ENCODE measurements at regions not wholly inside any gene's neighbourhood (a gene's known extent, or its start where the extent isn't known, plus 50 kb on each side); places are given as distances from the start of the nearest gene placed in this dataset.
A peak's percentile ranks its signal among the peaks of the same experiment; 100 is the strongest.

DNA sequence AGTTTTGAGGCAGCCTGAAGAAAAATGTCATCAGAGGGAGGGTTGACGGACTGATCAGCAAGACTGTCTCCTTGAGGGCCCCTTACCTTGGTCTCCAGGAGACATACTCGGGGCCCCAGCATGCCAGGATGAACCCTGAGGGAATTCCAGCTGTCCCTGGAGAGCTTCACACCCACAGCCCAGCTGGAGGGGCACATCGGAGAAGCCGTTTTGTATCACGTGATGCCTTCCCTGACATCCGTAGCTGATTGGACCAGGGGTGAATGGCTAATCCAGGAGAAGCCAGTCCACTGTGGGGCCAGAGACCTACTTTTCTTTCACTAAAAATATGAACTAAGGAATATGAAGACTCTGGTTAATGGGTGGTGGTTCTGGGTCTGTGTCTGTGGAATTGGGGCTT, 86.0 kb upstream of the TP53I11 start:
- no peak for DNase-seq (ENCODE audit: low read depth)

DNA sequence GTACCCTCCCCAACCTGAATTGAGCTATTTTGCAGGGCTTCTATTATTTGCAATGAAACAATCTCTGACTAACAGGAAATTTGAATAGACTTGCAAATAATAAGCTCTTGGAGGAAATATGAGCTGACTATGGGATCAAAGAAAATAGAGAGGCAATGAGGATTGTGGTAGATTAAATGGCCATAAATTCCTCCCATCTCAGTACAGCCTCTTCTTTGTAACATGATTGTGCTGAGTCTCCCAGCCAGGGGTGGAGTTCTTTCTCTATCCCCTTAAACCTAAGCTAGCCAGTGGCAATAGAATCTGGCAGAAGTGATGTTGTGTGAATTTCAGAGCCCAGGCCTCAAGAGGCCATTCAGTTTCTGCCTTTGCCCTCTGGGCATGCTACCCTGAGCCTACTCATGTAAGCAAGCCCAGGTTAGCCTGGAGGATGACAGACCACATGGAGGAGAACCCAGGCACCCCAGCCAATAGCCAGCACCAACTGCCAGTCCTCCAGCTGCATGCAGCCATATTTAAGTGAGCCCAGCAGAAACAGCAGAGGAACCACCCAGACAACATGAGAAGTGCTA, 86.8 kb upstream of the TP53I11 start:
- no peak for DNase-seq (ENCODE audit: low read depth)

DNA sequence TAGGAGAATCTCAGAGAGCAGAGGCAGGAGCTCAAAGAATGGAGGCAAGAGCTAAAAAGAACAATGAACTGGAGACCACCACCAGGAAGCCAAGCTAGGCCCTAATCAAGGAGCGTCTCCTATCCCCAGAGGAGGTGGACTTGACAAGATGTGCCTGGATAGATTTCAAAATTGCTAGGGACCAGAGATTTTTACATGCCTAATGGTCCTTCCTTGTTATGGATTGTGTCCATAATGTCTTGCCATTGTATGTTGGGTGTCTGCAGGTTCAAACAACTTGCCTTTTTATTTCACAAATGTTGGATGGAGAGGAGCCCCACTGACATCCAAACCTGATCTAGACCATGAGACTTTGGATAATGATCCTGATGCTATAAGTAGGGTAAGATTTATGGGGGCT, 88.2 kb upstream of the TP53I11 start:
- DNase-seq (ENCODE audit: low read depth): no peak

DNA sequence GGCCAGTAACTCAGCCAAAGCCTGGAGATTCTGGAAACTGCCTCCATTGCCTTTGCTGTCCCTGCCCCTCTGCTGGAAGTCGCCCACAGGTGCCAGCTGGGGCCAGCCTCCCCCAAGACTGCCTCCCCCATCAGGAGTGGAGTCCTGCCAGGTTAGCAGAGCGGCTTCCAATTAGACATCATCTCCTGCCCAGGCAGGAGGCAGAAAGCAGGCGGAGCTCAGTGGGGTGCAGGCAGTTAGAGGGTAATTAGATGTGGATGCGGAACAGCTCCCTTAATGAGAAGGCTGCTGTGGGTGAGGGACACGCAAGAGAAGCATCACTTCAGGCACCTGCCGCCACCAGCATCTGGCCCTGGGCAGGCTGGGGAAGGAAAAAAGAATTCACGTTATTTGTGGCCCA, 90.9 kb upstream of the TP53I11 start:
- DNase-seq (ENCODE audit: low read depth): no peak

DNA sequence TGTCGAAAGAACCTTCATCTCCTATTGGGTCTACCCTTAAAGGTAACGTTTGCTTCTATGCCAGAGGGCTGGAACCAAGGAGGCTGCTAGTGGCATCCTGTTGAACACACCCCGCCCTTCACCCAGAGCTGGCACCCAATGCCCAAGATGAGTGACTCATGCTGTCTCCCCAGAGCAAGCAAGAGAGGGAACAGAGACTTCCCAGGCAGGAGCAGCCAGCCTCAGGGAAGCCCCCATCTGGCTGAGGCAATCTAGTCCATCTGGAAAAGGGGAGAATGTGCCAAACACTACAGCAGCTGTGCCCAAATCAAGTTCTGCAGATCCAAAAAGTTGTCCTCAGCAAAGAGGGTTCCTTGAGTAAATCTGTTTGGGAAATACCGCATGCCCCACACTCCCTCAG, 91.9 kb upstream of the TP53I11 start:
- no peak for DNase-seq (ENCODE audit: low read depth)

DNA sequence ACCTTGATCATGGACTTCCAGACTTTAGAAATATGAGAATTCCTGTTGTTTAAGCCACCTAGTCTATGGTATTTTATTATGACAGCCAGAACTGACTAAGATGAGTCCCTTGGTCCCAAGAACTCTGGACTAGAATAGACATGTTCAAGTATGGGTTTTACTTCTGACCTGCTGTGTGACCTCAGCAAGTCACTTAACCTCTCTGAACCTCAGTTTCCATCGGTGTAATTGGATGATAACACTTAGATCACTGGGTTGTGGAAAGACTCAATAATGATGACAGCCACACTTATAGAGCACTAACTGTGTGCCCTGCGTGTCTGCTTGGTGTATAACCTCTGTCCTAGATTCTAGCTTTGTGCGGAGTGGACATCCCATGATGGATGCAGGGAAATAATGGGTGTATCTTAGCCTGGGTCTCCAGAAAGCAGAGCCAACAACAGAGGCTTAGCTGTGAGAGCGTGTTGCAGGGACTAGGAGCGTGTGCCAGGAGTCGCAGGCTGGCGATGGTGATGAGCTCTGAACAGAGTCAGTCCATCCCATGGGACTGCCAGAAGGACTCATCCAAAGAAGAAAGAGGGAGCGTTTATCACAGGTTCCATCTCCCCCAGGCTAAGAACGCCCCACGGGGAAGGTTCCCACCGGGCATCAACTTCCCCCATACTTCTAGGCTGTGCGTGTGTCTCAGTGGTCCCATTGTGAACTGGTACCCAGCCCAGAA, 93.2 kb upstream of the TP53I11 start:
- no peak for DNase-seq (ENCODE audit: low read depth)

DNA sequence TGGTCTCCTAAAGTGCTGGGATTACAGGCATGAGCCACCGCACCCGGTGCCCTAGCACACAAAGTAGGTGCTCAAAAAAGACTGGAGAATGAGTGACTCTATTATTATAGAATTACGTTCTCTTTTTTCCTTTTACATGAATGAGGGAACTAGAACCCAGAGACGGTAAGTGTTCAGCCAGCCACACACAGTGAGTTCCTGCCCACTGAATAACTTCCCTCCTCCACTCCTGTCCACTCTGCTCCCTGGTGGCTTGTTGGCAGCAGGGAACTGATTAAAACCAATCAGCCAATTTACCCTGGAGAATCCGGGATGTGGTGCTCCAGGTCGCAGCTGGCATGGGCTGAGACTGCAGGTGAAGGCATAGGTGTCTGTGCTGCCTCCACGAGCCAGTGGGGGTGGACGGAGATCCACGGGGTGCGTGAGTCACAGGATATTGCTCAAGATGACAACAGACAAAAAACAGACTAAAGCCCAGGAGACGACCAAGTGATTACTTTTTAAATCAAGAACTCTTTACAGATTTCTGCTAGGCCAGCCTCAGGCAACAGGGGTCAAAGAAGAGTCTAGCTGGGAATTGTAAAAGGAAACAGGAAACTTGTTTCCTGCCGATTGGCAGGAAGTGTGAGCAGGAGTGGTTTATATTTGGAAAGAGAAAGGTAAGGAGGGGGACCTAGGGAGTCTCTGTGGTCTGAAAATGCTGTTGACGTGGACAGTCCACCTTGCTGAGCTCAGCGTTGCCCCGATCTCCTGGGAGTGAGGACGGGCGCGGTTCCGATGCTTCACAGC, 95.2 kb upstream of the TP53I11 start:
- peak; percentile 47 for DNase-seq (ENCODE audit: low read depth)

DNA sequence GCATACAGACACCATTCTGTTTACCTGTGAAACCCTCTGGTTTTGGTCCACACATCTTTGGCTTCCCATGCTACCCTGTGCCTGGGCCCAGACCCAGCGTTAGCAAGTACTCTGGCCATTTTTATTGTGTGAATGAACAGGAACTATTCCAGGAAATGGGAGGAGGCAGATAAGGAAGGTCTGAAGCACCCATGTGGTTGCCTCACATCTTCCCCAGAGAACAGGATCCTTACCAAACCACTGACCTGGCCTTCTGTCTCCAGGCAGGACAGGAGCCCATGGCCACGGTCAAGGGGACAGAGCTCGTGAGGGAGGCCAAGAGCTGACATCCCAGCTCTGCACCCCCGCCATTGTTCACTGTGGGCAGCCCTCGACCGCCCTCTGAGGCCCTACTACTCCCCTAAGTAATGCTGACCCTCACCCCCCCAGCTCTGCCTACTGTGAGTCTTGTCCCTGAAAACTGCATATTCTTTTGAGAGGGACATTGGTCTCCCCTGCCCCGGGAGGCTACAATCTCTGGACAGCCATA, 97.7 kb upstream of the TP53I11 start:
- DNase-seq (ENCODE audit: low read depth): no peak

DNA sequence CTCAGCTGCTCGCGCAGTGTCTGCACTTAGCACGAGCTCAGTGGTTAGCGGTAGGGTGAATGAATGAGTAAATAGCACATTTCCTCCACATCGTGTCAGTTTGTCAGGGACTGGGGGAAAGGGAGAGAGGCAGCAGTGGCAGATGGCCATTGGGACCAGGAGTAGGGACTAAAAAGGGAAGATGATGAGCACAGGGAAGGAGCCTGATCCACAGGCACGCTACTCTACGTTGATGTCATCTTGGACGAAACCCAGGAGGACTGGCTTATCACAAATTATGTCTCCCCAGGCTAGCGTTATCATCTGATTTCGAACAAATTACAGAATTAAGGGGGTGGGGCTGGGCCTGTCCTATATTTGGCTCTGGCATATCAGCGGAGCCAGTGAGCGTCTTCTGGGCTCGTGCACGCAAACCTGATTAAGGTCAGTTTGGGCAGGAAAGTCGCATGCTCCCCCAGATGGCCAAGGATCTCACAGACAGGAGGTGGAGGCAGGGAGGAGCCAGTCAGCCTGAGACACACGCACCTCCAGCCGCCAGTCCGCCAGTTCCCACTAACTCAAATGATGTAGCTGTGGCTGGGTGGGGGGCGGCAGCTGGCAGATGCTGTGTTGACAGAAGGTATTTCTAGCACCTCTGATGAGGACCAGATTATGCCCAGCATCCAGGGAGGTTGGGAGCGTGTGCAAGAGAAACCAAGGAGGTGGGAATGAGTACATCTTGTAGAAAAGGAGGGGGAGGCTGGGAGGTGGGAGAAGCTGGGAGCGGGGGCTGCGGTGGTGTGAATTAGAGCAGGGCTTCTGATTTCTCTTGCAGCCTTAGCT, 97.4 kb upstream of the PRDM11 start:
- DNase-seq (ENCODE audit: low read depth): no peak

DNA sequence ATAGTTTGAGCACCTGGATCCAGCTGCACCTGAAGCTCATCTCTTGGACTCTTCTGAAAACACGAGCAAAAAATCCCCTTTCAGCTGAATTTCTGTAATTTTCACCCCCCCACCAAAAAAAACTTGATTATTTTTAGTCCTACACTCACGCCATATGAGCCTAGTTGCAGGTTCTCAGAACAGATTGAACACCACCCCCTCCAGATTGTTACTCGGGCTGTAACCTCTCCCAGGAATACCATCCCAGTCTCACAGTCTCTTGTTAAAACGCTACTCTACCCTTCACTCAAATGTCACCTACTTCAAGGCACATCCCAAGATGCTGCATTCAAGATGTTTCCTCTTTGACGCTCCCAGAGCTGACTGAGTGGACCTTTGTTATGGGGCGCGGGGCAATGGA, 96.3 kb upstream of the PRDM11 start:
- no peak for DNase-seq (ENCODE audit: low read depth)

DNA sequence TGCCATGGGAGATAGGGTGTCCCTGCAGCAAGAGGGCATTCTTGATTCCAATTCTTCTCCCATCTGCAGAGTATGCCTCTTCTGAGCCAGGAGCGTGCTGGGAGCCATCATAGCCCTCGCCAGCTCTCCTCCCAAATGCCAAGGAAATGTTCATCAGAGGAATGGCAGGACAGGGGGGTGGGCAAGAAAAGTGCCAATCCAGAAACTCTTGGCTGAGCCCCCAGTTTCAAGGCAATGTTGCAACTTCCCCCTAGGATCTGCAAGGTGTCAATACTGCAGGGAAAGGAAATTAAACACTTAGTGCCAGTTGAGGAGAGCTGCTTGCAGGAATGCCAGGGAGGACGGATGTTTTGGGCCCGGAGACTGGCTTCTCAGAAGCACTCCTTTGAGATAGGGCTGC, 94.8 kb upstream of the PRDM11 start:
- DNase-seq (ENCODE audit: low read depth): no peak

DNA sequence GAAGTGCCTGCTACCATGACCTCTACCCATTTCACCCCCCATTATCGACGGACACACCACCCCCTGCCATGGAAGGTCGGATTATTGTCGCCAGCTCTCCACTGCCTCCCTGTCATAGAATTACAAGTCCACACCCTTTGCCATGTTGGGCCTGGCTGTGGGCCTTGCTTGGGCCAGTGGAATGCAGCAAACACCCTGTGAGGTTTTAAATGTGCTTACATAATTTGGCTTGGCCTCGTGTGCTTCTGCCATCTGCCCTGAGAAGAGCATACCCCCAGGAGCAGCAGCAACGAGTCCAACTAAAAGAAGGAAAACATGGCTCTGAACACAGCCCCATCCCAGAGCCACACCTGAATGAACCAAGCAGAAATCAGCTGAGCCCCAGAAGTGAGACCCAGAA, 94.1 kb upstream of the PRDM11 start:
- no peak for DNase-seq (ENCODE audit: low read depth)

DNA sequence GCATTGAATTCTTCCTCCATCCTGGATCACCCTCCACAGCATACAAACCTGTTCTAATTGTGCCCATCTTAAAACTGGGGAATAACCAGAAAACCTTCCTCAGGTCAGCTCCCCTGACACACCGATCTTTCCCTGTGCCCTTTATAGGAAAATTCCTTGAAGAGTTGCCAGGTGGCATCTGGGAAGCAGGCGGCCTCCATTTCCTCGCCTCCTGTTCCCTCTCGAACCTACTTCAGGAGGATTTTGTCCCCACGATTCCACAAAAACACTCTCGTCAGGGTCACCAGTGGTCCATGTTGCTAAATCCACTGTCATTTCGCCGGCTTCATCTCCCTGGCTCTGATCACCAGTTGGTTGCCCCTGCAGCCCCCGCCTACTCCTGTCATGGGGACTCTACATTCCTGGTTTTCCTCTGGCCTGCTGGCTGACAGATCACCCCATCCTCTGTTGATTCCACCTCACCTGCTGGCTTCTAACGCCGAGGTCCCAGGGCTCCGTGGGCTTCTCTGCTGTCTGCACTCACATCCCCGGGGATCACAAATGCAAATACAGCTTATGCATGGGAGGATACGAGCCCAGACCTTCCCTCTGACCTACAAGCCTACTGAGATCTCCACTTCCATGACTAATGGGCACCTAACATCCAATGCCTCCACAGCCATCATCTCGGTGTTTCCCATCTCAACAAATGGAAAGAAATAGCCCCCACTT, 92.5 kb upstream of the PRDM11 start:
- no peak for DNase-seq (ENCODE audit: low read depth)

DNA sequence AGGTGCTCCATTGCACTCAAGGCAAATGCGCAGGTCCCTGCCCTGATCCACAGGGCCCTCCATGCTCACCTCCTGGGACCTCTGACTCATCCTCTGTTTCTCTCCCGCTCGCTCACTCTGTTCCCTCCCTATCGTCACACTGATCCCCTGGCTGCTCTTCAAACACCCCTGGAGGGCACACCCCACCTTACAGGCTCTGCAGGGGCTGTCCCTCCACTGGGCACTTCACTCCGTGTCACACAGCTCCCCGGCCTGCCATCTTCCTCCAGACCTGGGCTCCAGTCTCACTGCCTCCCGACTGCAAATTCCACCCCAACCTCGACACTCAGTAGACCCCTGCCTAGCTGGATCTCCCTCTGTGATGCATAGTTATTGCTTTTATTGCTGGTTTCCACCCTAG, 91.5 kb upstream of the PRDM11 start:
- DNase-seq (ENCODE audit: low read depth): no peak

DNA sequence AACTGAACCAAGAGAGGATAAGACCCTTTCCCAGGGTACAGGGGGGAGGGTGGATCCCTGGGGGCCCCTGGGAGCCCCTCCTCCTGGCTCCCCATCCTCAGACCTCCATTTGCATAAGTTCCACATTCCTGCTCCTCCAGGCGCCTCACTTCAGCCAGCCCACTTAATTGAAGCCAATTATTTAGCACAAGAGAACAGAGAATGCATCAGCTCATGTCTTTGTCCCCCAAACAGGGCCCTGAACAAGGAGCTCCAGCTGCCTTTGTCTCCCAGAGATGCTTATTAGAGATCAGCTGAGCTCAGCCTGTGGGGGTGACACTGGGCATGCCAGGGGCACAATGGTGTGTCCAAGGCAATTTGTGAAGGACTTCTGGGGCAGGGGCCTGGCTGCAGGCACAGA, 89.9 kb upstream of the PRDM11 start:
- no peak for DNase-seq (ENCODE audit: low read depth)

DNA sequence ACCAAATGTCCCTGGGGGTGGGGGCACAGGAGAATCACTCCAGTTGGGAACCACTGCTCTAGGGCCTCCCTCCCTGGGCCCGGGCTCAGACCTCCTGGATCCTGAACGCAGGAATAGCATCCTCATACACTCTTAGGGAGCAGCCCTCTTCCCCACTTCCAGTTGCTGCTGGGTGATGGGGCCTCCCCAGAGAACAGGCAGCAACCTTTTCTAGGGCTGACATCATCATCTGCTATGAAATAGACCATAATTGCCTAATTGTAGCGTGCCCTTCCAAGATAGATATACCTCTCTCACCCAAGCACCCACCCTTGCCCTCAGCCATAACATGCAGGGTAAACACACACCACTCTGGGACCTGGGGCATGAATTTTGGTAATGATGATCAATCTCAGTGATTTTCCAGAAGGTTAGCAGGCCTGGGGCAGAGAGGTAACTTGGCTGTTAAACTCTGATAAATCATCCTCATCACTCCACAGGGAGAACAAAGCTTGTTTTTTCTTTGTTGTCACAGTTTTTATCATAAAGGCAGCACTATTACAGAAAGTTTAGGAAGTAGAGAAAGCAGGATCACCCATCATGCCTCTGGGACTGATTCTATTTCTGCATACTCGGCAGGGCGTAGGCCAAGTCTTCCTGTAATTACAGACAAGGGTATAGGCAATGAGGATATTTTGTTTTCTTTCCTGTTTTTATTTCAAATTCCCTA, 88.3 kb upstream of the PRDM11 start:
- no peak for DNase-seq (ENCODE audit: low read depth)

DNA sequence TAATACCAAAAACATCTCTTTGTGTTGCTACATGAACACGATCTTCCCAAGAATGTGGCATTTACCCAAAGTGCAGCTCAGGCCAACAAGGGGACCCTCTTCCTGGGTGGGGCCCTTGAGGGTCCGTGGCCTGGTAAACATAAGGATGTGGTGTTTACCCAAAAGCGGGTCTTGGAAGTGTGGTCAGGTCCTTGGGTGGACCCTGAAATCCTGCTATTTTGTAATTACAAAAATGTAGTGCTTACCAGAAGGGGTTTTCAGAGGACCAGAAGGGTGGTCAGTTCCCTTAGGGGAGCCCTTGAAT, 87.8 kb upstream of the PRDM11 start:
- no peak for DNase-seq (ENCODE audit: low read depth)

DNA sequence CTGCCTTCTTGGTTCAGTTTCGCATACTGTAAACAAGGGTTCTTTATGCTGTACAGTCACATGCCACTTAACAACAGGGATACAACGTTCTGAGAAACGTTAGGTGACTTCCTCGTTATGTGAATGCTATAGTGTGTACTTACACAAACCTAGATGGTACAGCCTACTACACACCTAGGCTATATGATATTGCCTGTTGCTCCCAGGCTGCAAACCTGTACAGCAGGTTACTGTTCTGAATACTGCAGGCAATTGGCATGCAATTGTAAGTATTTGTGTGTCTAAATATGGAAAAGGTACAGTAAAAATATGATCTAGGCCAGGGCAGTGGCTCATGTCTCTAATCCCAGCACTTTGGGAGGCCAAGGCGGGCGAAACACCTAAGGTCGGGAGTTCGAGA, 85.7 kb upstream of the PRDM11 start:
- DNase-seq (ENCODE audit: low read depth): no peak

DNA sequence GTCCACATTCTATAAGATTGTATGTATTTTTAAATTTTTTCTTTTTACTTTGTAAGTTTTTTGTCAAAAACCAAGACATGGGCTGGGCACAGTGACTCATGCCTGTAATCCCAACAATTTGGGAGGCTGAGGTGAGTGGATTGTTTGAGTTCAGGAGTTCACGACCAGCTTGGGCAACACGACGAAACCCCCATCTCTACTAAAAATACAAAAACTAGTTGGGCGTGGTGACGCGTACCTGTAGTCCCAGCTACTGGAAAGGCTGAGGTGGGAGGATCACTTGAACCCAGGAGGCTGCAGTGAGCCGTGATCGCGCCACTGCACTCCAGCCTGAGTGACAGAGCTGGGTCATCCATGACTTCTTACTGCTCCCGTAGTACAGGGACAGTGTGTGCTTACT, 84.8 kb upstream of the PRDM11 start:
- DNase-seq (ENCODE audit: low read depth): no peak

DNA sequence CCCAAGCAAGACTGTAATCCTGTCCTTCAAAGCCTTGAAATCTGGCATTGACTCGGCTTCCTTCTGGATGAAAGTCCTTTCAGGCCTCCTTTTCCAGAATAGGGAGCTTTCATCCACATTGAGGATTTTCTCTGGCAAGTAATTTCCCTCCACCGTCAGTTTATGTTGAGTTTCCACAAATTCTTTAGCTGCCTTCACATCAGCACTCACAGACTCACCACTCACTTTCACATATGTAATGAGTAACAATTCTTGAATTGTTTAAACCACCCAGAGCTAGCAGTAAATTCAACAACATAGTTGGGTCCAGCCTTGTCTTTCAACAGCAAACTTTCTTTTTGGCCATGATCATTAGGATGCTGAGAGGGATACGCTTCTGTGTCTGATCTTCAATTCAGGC, 84.3 kb upstream of the PRDM11 start:
- DNase-seq (ENCODE audit: low read depth): no peak

DNA sequence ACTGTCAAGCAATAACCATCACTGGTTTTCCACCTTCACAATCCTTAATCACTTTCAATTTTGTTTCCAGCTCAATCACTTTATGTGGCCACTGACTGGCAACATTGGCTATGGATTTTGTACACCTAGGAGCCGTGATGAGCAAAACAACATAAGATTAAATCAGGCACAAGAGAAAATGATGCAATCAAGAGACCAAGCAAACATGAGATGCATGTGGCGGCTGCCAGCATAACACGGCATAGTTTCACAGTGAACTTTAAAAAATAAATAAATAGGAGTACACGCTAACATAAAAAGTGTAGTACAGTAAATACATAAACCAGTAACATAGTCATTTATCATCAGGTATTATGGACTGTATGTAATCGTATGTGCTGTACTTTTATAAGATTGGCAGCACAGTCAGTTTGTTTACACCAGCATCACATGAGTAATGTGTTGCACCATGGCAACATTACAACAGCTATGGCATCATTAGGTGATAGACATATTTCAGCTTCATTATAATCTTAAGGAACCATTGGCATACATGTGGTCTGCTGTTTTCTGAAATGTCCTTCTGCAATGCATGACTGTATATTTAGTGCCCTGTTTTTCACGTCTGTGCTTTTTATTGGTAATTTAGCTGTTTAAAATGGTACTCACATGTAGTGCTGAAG, 83.3 kb upstream of the PRDM11 start:
- no peak for DNase-seq (ENCODE audit: low read depth)
